ENCODE measurements at regions not wholly inside any gene's neighbourhood (a gene's known extent, or its start where the extent isn't known, plus 50 kb on each side); places are given as distances from the start of the nearest gene placed in this dataset.

DNA sequence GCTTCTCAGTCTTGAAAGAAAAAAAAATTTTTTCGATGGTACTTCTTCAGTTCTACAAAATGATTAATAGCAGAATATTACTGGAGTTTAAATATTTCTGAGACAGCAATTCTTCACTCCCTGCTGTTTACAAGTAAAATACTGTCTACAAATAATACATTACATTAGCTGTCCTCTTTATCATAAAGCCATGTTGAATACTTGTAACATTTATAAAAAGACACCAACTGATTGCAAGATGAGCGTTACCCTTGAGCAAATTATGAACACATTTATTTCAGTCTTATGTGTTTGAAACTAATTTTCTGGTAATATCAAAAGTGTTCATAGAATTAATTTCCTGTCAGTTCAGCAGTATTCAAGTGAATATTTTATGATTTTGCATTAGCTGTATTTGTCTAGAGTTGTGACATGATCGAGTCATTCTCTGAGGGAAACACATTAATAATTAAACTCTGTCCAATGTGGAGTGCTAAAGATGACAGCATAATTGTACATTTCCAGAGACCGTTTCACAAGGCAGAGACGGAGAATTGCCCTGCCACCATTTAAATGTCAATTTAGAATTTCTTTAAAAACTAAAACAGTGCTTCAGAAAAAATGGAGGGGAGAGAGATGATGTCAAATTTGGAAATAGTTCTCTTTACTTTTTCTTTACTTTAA, 1359.0 kb upstream of the ADGRL4 start:
- TF ChIP-seq, protein P1, sequence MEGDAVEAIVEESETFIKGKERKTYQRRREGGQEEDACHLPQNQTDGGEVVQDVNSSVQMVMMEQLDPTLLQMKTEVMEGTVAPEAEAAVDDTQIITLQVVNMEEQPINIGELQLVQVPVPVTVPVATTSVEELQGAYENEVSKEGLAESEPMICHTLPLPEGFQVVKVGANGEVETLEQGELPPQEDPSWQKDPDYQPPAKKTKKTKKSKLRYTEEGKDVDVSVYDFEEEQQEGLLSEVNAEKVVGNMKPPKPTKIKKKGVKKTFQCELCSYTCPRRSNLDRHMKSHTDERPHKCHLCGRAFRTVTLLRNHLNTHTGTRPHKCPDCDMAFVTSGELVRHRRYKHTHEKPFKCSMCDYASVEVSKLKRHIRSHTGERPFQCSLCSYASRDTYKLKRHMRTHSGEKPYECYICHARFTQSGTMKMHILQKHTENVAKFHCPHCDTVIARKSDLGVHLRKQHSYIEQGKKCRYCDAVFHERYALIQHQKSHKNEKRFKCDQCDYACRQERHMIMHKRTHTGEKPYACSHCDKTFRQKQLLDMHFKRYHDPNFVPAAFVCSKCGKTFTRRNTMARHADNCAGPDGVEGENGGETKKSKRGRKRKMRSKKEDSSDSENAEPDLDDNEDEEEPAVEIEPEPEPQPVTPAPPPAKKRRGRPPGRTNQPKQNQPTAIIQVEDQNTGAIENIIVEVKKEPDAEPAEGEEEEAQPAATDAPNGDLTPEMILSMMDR (IDR thresholded peaks at IDR 0.05) = no peak
- no peak for TF ChIP-seq POLR2A (IDR thresholded peaks at IDR 0.05)

Data from prostate gland (tissue), 2 donors.